Raji (cell line): ENCODE measurements at regions not wholly inside any gene's neighbourhood (a gene's known extent, or its start where the extent isn't known, plus 50 kb on each side); places are given as distances from the start of the nearest gene placed in this dataset.

Experiments
- POLR2A ChIP-seq: IDR thresholded peaks from 2 replicates; pipeline ENCODE4 v1.6.1; 2011; ENCODE audit warnings: low read depth, low read length, control low read depth; ENCODE audit not compliant: insufficient read depth

- no peak for TF ChIP-seq POLR2A
Measured at GRCh38 chr10:21032587-21033319, 135.6 kb upstream of the NEBL start.

DNA sequence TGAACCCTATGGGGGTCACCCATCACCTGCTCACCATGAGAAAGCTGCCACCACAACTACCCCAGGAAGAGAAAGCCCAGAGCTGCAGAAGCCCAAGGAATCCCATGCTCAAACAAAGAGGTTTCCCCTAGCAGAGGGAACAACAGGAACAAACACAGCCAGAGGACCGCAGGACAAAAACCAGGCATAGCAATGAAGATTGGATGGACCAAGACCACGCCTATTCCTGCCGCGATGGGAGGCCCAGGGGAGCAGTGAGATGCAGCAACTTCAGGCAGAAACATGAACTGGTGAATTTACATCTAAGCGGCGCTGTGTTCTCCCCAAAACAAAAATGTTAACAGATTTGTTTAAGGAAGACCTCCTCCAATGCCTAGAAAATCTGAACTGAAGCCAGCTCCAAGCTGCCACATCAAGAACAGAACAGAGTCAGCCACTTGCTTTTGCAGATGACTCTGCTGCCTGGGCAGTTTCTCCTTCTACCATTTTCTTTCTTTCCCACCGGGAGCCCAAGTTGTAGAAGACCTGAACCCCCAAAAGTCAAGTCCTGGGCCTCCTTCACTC, 134.2 kb upstream of the NEBL start:
- TF ChIP-seq POLR2A = no peak

DNA sequence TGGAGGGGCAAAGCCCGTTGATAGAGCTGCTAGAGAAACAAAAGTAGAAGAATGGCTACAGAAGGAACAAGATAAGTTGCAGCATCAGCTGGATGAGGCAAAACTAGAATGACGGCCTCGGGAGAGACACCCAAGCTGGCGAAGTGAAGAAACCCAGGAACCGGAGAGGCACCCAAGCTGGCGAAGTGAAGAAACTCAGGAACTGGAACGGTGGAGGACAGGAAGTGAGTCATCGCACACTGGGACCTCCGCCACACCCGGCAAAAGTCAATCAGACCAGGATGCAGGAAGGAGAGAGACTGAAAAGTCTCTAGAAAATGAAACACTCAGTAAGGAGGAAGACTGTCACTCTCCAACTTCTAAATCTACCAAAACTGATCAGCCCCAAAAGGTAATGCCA, 133.0 kb upstream of the NEBL start:
- TF ChIP-seq POLR2A = no peak

GRCh38 chr10:21022821-21023220, 125.7 kb upstream of the NEBL start:
- no peak for TF ChIP-seq POLR2A

DNA sequence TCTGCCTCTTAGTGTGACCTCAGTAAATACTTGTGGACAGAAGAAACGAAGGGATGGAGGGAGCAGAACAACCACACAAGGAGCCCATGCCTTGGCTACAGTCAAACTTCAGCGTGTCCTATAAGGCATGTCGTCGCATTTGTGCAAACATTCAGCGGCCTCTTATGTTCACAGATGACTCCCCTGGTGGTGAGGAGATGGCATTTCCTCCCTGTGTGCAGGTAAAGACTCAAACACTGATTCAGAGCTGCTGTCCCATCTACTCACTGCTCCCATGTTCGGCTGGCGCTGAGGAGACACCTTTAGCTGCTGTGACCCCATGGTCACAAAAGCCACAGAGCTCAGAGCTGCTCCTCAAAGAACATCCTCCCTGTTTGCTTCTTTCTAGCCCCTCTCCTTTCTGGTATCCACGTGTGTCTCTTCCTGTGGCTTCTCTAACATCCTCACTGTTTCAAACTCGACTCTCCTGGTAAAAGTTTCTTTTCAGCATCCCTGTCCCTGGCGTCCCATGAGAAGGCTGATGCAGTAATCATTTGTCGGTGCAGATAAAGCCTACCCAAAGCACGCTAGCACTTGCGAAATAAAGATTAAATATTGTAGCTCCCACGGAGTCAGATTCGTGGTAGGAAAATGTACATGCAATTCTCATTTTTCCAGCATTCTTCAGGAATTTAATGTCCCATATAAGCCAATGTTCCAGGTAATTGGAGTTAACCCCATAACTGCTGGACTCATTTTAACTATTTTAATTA, 124.9 kb upstream of the NEBL start:
- TF ChIP-seq POLR2A = no peak

DNA sequence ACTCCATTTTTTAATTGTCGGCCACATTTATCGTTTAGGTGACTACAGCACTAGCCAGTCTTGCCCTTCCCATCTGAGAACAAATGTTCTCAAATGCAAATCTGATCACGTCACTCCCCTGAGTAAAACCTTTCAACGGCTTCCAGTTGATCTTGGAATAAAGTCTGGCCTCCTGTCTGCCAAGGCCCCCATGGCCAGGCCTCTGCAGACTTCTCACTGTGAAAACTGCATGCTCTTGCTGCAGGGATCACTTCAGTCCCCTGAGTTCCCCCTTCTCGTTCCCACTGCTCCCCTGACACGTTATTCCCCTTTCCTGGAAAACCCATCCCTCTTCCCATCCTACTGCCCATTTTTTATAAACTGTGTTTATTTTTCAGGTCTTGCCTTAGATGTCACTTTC, 124.1 kb upstream of the NEBL start:
- TF ChIP-seq POLR2A = no peak

DNA sequence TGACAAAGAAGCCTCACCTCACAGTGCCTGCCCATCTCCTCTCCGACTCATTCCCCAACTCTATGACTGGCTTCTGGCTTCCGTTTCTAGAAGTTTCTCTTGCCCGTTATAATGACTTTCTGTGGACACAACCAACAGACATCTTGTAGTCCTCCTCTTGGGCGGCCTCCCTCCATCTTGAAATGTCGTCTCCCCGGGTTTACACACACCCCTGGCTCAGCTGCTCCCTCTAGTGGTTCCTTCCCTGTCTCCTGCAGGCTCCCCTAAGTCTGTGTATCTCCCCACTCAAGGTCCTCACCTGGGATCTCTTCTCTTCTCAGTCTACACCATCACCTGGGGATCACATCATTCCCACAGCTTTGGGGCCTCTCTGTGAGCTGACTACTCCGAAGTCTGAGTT, 123.4 kb upstream of the NEBL start:
- no peak for TF ChIP-seq POLR2A

DNA sequence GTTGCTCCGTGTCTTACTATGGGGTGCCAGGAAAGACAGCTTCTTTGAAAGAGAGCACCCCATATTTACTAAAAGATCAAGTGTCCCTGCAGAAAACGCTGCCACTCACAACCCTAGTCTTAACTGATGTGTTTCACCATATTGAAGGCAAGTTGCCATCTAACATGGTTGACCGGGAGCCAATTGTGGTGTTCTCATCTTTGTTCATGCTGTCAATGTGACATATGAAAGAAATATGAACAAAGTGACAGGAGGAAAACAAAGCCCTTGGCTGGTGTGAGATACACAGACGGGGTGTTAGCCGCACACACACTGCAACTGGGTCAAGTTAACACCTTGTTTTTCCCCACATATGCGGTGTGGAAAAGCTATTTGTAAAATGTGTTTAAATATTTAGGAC, 122.3 kb upstream of the NEBL start:
- TF ChIP-seq POLR2A = no peak

DNA sequence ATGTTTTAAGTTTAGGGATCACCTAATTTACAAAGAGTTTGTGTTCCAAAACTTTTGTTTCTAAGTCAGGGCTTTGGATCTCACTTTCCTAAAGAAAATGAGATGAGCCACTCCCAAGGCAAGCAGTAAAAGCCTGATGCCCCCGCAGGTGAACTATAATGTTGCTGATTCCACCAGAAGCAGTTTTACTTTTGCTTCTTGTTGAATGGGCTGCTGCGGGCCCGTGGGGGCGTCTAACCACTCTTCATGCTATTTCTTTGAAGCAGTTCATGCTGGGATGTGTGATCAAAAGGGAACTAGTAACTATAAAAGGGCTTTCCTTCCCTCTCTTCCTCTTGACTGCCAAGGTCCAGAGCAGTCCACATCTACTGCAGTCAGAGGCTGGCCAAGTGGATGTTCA, 118.7 kb upstream of the NEBL start:
- TF ChIP-seq POLR2A = no peak

- TF ChIP-seq POLR2A = no peak
Measured at GRCh38 chr10:21014141-21014540, 117.0 kb upstream of the NEBL start.

DNA sequence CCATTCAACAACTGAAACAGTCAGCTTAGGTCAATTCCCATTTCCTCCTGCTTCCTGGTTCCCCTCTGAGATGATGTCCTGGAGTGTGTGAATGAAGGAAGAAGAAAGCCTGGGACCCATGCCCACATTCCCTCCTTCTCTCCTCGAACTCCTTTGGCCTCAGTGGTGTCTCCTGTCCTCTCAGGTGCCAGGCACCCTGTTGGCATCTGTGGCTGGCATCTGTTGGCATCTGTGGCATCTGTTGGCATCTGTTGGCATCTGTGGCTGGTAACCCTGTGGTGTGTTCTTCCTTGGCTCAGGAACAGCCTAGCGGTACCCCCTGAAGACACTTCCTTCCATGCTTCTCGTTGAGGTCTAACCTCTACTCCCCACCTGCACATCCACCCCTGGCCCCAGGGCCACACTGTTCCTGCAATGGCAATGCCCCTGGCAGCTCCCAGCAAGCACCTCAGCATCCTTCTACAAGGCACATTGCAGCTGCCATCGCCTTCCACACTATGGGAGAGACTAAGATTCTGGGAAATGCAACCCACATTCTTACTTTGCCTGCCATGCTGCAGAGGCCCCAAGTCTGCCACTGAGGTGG, 114.4 kb upstream of the NEBL start:
- no peak for TF ChIP-seq POLR2A

DNA sequence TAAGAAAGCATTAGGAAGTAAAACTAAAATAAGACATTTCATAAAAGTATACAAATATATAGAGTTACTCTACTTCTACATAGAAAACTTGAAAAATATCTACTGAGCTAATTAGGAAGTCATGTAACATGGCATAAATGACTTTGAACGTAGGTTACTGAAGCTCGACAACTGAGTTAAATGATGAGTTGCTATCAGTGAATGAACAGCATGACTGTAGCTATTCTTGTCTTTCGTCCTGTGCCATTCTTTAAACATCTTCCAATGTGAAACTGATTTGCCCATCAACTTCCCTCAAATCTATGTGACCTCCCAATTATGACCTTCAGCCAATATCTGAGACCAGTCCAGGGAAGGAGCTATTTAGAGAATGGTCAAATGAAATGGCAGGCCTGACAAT, 113.5 kb upstream of the NEBL start:
- TF ChIP-seq POLR2A = no peak

DNA sequence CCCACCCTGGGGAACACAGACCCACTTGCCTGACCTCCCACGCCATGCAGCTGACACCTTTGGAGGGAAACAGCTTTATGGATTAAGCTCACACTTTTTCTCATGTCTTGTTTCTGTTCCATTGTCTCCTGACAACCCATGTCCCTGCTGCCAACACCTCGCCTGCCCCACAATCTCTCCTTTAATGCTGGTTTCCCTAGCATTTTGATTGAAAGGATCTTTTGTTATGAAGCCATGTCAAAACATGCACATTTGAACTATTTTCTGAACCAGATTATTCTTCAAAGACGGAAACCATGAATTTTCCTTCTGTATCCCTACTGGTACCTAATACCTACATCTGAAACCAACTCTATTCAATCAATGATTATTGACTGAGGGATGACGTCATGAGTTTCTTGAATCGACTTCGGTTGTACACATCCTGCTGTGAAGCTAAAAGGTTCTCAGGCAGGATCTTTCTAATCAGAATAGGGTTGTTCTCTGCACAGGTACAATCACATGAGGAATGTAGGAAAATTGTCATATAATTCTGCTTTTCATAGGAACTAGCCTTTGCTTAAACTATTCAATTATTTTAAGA, 106.2 kb upstream of the NEBL start:
- TF ChIP-seq POLR2A = no peak

DNA sequence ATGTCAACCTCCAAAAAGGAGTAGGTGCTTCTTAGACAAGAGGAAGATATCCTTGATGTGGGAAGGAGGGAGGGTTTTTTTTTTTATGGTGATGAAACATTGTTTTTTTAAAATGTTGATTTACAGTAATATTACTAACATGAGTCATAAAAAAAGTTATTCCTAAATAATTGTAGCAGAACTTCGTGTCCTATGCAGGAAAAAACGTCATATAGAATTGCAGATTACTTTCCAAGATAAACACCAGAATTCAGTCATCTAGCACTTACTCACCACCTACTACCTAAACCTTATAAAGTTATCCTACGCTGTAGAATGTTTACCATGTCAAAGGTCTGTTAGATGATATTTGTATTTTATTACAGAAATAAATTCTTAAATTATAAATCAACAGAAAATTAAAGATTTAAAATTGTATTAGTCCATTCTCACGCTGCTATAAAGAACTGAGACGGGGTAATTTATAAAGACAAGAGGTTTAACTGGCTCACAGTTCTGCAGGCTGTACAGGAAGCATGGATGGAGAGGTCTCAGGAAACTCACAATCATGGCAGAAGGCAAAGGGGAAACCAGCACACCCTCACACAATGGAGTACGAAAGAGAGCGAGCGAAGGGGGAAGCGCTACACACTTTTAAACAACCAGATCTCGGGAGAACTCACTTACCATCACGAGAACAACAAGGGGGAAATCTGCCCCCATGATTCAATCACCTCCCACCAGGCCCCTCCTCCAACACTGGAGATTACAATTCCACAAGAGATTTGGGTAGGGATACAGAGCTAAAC, 105.2 kb upstream of the NEBL start:
- no peak for TF ChIP-seq POLR2A

DNA sequence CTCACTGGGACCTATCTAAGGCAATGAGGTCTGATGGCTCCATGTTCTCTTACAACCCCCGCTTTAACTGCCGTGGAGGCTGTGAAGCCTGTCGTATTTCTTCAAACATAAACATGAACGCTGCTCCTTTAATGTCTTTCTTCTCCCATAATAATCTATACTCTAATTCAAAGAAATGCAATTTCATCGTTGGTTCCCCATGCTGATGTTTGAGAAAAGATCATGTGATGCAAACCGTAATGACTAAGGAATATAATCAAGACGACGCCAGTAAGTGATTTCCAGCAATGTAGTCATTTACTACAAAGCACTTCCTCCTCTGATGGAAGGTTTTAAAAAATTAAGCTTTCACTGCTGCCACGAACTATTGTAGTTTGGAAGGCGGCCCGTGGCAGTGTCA, 102.6 kb upstream of the NEBL start:
- TF ChIP-seq POLR2A = no peak
